Superior temporal gyrus (tissue), 1 donor: ENCODE measurements at regions not wholly inside any gene's neighbourhood (a gene's known extent, or its start where the extent isn't known, plus 50 kb on each side); places are given as distances from the start of the nearest gene placed in this dataset.

Experiments used
- DNase-seq: peaks from one replicate; pipeline ENCODE4 v3.0.0-alpha.2; 2016; ENCODE audit errors: extremely low spot score

GRCh38 chr15:85847031-85847430, 52.3 kb upstream of the KLHL25 start:
- DNase-seq, result no peak

GRCh38 chr15:85849946-85850345, 55.2 kb upstream of the KLHL25 start:
- DNase-seq, result no peak

- DNase-seq, result no peak
Observed at GRCh38 chr15:85852969-85853368, 58.2 kb upstream of the KLHL25 start.

- DNase-seq, result peak; percentile 91
Observed at GRCh38 chr15:85854345-85855097, 59.8 kb upstream of the KLHL25 start.

- DNase-seq, result peak; percentile 84
Observed at GRCh38 chr15:85858586-85859375, 64.1 kb upstream of the KLHL25 start.

- no peak for DNase-seq
Observed at GRCh38 chr15:85859671-85860070, 64.9 kb upstream of the KLHL25 start.

GRCh38 chr15:85860394-85861161, 65.9 kb upstream of the KLHL25 start:
- DNase-seq, result no peak

- peak; percentile 76 for DNase-seq
Observed at GRCh38 chr15:85865070-85865684, 70.5 kb upstream of the KLHL25 start.

GRCh38 chr15:85867250-85867649, 72.5 kb upstream of the KLHL25 start:
- no peak for DNase-seq

- DNase-seq, result no peak
Observed at GRCh38 chr15:85869124-85869523, 74.4 kb upstream of the KLHL25 start.

GRCh38 chr15:85870216-85871014, 75.7 kb upstream of the KLHL25 start:
- no peak for DNase-seq

GRCh38 chr15:85871545-85871944, 76.8 kb upstream of the KLHL25 start:
- no peak for DNase-seq

- DNase-seq, result no peak
Observed at GRCh38 chr15:85872125-85872524, 77.4 kb upstream of the KLHL25 start.

GRCh38 chr15:85874236-85874635, 79.5 kb upstream of the KLHL25 start:
- no peak for DNase-seq

- no peak for DNase-seq
Observed at GRCh38 chr15:85875756-85876155, 81.0 kb upstream of the KLHL25 start.

GRCh38 chr15:85878828-85879225, 84.1 kb upstream of the KLHL25 start:
- DNase-seq, result no peak

GRCh38 chr15:85879334-85880163, 84.8 kb upstream of the KLHL25 start:
- no peak for DNase-seq

GRCh38 chr15:85880501-85881190, 85.9 kb upstream of the KLHL25 start:
- no peak for DNase-seq

- no peak for DNase-seq
Observed at GRCh38 chr15:85886309-85886811, 91.6 kb upstream of the KLHL25 start.
